Neural cell (in vitro differentiated cells): ENCODE measurements at regions not wholly inside any gene's neighbourhood (a gene's known extent, or its start where the extent isn't known, plus 50 kb on each side); places are given as distances from the start of the nearest gene placed in this dataset.

Source experiments
- H2AFZ ChIP-seq: fragments of 200-600, 300-800 bp; sonication (generic), shearing (Covaris generic); 2 replicates; pipeline ENCODE4 v1.6.0; 2014; ENCODE audit warnings: low read depth, mild to moderate bottlenecking, antibody characterized with exemption, low read length, moderate library complexity
- H3F3A ChIP-seq: fragments of 200-600 bp; shearing (Covaris generic); 2 replicates; pipeline ENCODE4 v1.6.1; 2016; ENCODE audit warnings: mild to moderate bottlenecking, moderate library complexity, mixed read lengths, antibody characterized with exemption, low read length; ENCODE audit not compliant: insufficient read depth, poor library complexity, severe bottlenecking
- H3K27ac ChIP-seq: fragments of 200-600, 300-800 bp; sonication (generic), shearing (Covaris generic); 2 replicates; pipeline ENCODE4 v1.5.1; 2014; ENCODE audit warnings: mild to moderate bottlenecking, low read length, moderate library complexity
- H3K27me3 ChIP-seq: fragments of 300-800, 200-600 bp; sonication (generic), shearing (Covaris generic); 2 replicates; pipeline ENCODE4 v1.6.0; 2014; ENCODE audit warnings: mild to moderate bottlenecking, low read depth, low read length, moderate library complexity; ENCODE audit not compliant: insufficient read depth
- H3K36me3 ChIP-seq: fragments of 300-800, 200-600 bp; sonication (generic), shearing (Covaris generic); 2 replicates; pipeline ENCODE4 v1.5.1; 2014; ENCODE audit warnings: mild to moderate bottlenecking, antibody characterized with exemption, low read length, moderate library complexity; ENCODE audit not compliant: insufficient read depth
- H3K4me2 ChIP-seq: fragments of 300-800, 200-600 bp; sonication (generic), shearing (Covaris generic); 2 replicates; pipeline ENCODE4 v1.6.0; 2014; ENCODE audit warnings: mild to moderate bottlenecking, low read length
- H3K4me3 ChIP-seq: fragments of 300-800, 200-600 bp; sonication (generic), shearing (Covaris generic); 2 replicates; pipeline ENCODE4 v1.5.1; 2014; ENCODE audit warnings: mild to moderate bottlenecking, low read length, moderate library complexity
- H3K79me2 ChIP-seq: fragments of 200-600 bp; shearing (Covaris generic); replicated peaks from 2 replicates; pipeline ENCODE4 v1.6.0; 2014; ENCODE audit warnings: mild to moderate bottlenecking, low read length, moderate library complexity; ENCODE audit not compliant: insufficient read depth
- H3K9ac ChIP-seq: fragments of 300-800, 200-600 bp; sonication (generic), shearing (Covaris generic); 2 replicates; pipeline ENCODE4 v1.6.1; 2016; ENCODE audit warnings: mild to moderate bottlenecking, low read length, mixed read lengths
- H3K9me2 ChIP-seq: fragments of 200-600 bp; shearing (Covaris generic); 2 replicates; pipeline ENCODE4 v1.6.1; 2016; ENCODE audit warnings: mild to moderate bottlenecking, low read length, mixed read lengths; ENCODE audit not compliant: insufficient read depth
- H3K9me3 ChIP-seq: fragments of 200-600, 300-800 bp; sonication (generic), shearing (Covaris generic); 2 replicates; pipeline ENCODE4 v1.6.1; 2016; ENCODE audit warnings: mild to moderate bottlenecking, mixed run types, low read length, moderate library complexity, mixed read lengths
- H4K20me1 ChIP-seq: fragments of 200-600 bp; shearing (Covaris generic); 2 replicates; pipeline ENCODE4 v1.6.1; 2016; ENCODE audit warnings: mild to moderate bottlenecking, mixed run types; ENCODE audit not compliant: insufficient read depth
- CTCF ChIP-seq: fragments of 450-650 bp; IDR thresholded peaks from 2 replicates; pipeline ENCODE4 v1.5.1; 2014; ENCODE audit warnings: antibody characterized with exemption, mild to moderate bottlenecking, moderate library complexity; ENCODE audit not compliant: poor library complexity, severe bottlenecking
- EP300 ChIP-seq: fragments of 450-650 bp; conservative IDR thresholded peaks from 2 replicates; pipeline ENCODE4 v1.6.1; 2014; ENCODE audit warnings: antibody characterized with exemption, mild to moderate bottlenecking, moderate library complexity; ENCODE audit not compliant: poor library complexity, severe bottlenecking
- EZH2 ChIP-seq: fragments of 200-600, 300-800 bp; shearing (Covaris generic), sonication (generic); IDR thresholded peaks from 2 replicates; pipeline ENCODE4 v1.6.1; 2014; ENCODE audit warnings: antibody characterized with exemption, low read length, borderline replicate concordance, mild to moderate bottlenecking; ENCODE audit not compliant: insufficient read depth, poor library complexity, severe bottlenecking
- MXI1 ChIP-seq: fragments of 450-650 bp; conservative IDR thresholded peaks from 2 replicates; pipeline ENCODE4 v1.6.1; 2014; ENCODE audit warnings: antibody characterized with exemption, mild to moderate bottlenecking; ENCODE audit not compliant: poor library complexity, severe bottlenecking
- POLR2AphosphoS5 ChIP-seq: IDR thresholded peaks from 2 replicates; pipeline ENCODE4 v1.6.1; 2012
- RAD21 ChIP-seq: fragments of 450-650 bp; conservative IDR thresholded peaks from 2 replicates; pipeline ENCODE4 v1.6.1; 2014; ENCODE audit warnings: antibody characterized with exemption, mild to moderate bottlenecking, moderate library complexity
- REST ChIP-seq: IDR thresholded peaks from 2 replicates; pipeline ENCODE4 v1.6.1; 2012; ENCODE audit warnings: borderline replicate concordance
- SMC3 ChIP-seq: fragments of 450-650 bp; conservative IDR thresholded peaks from 2 replicates; pipeline ENCODE4 v1.6.1; 2014; ENCODE audit warnings: antibody characterized with exemption, mild to moderate bottlenecking, moderate library complexity; ENCODE audit not compliant: poor library complexity
- TAF1 ChIP-seq: IDR thresholded peaks from 2 replicates; pipeline ENCODE4 v1.6.1; 2012; ENCODE audit warnings: low read depth

- no peak overlapping the region for H3K4me3 ChIP-seq
- H3K9me2 ChIP-seq = no peaks in the 10 kb centered on the region
- H4K20me1 ChIP-seq = no peaks in the 10 kb centered on the region
- no peaks in the 10 kb centered on the region for H3K79me2 ChIP-seq
- no peaks in the 10 kb centered on the region for H3K36me3 ChIP-seq
- H3K9ac ChIP-seq = no peak overlapping the region
- no peak overlapping the region for H3K4me2 ChIP-seq
- no peak overlapping the region for H2AFZ ChIP-seq
- no peaks in the 10 kb centered on the region for H3K9me3 ChIP-seq
- H3K27ac ChIP-seq = no peak overlapping the region
- no peaks in the 10 kb centered on the region for H3F3A ChIP-seq
- no peak for TF ChIP-seq SMC3
- no peak for TF ChIP-seq RAD21
- no peak for TF ChIP-seq REST
- no peak for TF ChIP-seq EP300
- no peak for TF ChIP-seq MXI1
- TF ChIP-seq TAF1 = no peak
- TF ChIP-seq CTCF = no peak
- no peak for TF ChIP-seq EZH2
- no peak for TF ChIP-seq POLR2AphosphoS5
- no peaks in the 10 kb centered on the region for H3K27me3 ChIP-seq
Measured at GRCh38 chrX:16240968-16241367, 73.7 kb downstream of the MAGEB17 start.

GRCh38 chrX:16250296-16250695 lies 83.0 kb downstream of the MAGEB17 start:
- H3K4me3 ChIP-seq = no peak overlapping the region
- no peaks in the 10 kb centered on the region for H3K9me3 ChIP-seq
- no peak for TF ChIP-seq RAD21
- no peak for TF ChIP-seq REST
- no peak for TF ChIP-seq EP300
- no peak for TF ChIP-seq CTCF
- no peak for TF ChIP-seq SMC3
- TF ChIP-seq EZH2 = no peak
- no peak for TF ChIP-seq MXI1
- TF ChIP-seq TAF1 = no peak
- no peak for TF ChIP-seq POLR2AphosphoS5
- H3F3A ChIP-seq = no peaks in the 10 kb centered on the region
- H3K9ac ChIP-seq = no peak overlapping the region
- no peak overlapping the region for H3K4me2 ChIP-seq
- H3K36me3 ChIP-seq = no peaks in the 10 kb centered on the region
- no peaks in the 10 kb centered on the region for H3K27me3 ChIP-seq
- H3K9me2 ChIP-seq = no peaks in the 10 kb centered on the region
- H2AFZ ChIP-seq = no peak overlapping the region
- no peaks in the 10 kb centered on the region for H3K79me2 ChIP-seq
- no peak overlapping the region for H3K27ac ChIP-seq
- H4K20me1 ChIP-seq = no peaks in the 10 kb centered on the region
